Progenitor cell of endocrine pancreas (in vitro differentiated cells): ENCODE measurements at regions not wholly inside any gene's neighbourhood (a gene's known extent, or its start where the extent isn't known, plus 50 kb on each side); places are given as distances from the start of the nearest gene placed in this dataset.

Experiments used
- DNase-seq: peaks from one replicate; pipeline ENCODE4 v3.0.0; 2021; ENCODE audit warnings: low spot score; ENCODE audit not compliant: unreplicated experiment
- H3K27ac Mint-ChIP-seq: 2 replicates; pipeline ENCODE4 v1.8.0; 2021; ENCODE audit warnings: mild to moderate bottlenecking, moderate library complexity, mixed read lengths
- H3K27me3 Mint-ChIP-seq: 2 replicates; pipeline ENCODE4 v1.8.0; 2021; ENCODE audit warnings: mixed read lengths
- H3K36me3 Mint-ChIP-seq: 2 replicates; pipeline ENCODE4 v1.8.0; 2022; ENCODE audit warnings: mixed read lengths; ENCODE audit not compliant: insufficient read depth
- H3K4me1 Mint-ChIP-seq: 2 replicates; pipeline ENCODE4 v1.8.0; 2021; ENCODE audit warnings: low read depth, mixed read lengths
- H3K4me3 Mint-ChIP-seq: 2 replicates; pipeline ENCODE4 v1.8.0; 2021; ENCODE audit warnings: low read depth, mild to moderate bottlenecking, moderate library complexity, mixed read lengths
- H3K9me3 Mint-ChIP-seq: 2 replicates; pipeline ENCODE4 v1.8.0; 2021; ENCODE audit warnings: low read depth, mixed read lengths
- TF ChIP-seq, protein P1 (sequence below): fragments of 200-600 bp; sonication (generic); IDR thresholded peaks from one replicate; pipeline ENCODE4 v1.5.0; 2021; ENCODE audit warnings: antibody characterized with exemption, mild to moderate bottlenecking; ENCODE audit not compliant: unreplicated experiment

DNA sequence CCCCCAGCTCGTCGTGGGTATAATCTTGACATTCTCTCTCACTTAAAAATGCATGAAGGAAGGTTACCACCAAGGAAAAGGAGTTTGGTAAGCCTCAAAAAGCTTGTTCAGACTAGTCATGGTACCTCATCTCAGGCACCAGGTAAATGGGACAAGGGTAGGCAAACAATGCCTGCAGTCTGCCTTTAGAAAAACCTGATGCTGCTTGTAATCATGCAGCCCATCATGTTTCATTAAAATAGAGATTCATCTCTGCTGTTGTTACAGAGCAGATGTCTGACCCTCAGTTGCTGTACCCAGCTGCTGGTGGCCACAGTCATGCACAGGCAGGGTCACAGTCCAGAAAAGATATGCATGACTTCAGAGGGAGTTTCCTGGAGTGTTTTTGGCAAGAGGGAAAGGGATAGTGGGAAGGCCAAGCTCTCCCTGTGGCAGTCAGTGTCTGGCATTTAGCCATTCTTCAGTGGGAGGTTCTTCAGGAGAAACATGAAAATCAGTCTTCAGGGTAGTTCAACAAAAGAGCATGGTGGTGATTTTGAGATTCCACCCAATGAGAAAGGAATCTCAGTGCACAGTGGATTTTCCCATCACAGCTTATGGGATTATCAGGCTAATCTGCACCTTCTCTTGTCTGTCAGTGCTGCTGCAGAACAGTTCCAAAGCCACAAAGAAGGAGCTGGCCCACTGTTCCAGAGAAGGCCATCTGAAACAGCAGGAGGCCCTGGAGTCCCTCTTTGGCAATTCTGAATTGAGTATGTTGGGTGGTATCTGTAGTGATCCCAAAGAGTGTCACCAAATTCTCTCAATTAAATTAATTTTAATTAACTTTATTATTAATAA, 202.7 kb upstream of the FRMD6 start:
- Mint-ChIP-seq H3K4me3 (no peak overlapping the region), H3K36me3 (no peaks in the 10 kb centered on the region), H3K4me1 (no peaks in the 10 kb centered on the region), H3K27me3 (peaks cover 3% of the 10 kb centered on the region), H3K9me3 (no peaks in the 10 kb centered on the region), H3K27ac (no peak overlapping the region)
- DNase-seq, result no peak
- TF ChIP-seq, protein P1, sequence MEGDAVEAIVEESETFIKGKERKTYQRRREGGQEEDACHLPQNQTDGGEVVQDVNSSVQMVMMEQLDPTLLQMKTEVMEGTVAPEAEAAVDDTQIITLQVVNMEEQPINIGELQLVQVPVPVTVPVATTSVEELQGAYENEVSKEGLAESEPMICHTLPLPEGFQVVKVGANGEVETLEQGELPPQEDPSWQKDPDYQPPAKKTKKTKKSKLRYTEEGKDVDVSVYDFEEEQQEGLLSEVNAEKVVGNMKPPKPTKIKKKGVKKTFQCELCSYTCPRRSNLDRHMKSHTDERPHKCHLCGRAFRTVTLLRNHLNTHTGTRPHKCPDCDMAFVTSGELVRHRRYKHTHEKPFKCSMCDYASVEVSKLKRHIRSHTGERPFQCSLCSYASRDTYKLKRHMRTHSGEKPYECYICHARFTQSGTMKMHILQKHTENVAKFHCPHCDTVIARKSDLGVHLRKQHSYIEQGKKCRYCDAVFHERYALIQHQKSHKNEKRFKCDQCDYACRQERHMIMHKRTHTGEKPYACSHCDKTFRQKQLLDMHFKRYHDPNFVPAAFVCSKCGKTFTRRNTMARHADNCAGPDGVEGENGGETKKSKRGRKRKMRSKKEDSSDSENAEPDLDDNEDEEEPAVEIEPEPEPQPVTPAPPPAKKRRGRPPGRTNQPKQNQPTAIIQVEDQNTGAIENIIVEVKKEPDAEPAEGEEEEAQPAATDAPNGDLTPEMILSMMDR, result no peak

DNA sequence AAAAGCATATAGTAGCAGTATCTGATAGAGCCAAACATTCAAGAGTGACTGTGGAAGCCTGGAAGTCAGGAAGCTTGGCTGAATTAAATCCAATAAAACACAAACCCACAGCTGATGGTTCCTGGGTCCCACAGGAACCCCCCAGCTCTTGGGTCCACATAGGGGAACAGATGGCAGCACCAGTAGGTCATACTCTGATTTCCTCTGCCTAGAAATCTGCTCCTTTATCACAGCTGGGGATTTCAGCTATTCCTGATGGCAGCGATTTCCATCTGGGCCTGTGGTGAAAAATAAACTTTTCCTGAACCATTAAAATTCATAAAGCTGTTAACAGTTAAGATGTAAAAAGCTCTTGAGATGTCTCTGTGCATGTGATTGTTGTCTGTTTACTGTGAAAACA, 202.0 kb upstream of the FRMD6 start:
- no peaks in the 10 kb centered on the region for H3K9me3 Mint-ChIP-seq
- TF ChIP-seq, protein P1, result no peak
- no peaks in the 10 kb centered on the region for H3K4me1 Mint-ChIP-seq
- no peaks in the 10 kb centered on the region for H3K36me3 Mint-ChIP-seq
- H3K27ac Mint-ChIP-seq, result no peak overlapping the region
- H3K27me3 Mint-ChIP-seq, result peaks cover 3% of the 10 kb centered on the region
- H3K4me3 Mint-ChIP-seq, result no peak overlapping the region
- DNase-seq, result no peak

DNA sequence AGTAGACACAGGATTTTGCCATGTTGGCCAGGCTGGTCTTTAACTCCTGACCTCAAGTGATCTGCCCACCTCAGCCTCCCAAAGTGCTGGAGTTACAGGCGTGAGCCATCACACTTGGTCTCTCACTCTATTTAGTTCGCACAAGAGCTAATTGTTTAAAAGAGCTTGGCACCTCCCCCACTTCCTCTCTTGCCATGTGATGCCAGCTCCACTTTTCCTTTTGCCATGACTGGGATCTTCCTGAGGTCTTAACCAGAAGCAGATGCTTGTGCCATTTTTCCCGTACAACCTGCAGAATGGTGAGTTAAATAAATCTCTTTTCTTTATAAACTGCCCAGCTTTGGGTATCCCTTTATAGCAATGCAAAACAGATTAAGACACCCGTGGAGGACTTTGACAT, 200.1 kb upstream of the FRMD6 start:
- Mint-ChIP-seq H3K9me3 (peaks cover under 1% of the 10 kb centered on the region), H3K36me3 (no peaks in the 10 kb centered on the region), H3K27me3 (peaks cover 1% of the 10 kb centered on the region), H3K27ac (no peak overlapping the region), H3K4me3 (no peak overlapping the region), H3K4me1 (peaks cover 2% of the 10 kb centered on the region)
- TF ChIP-seq, protein P1, result no peak
- DNase-seq, result no peak

DNA sequence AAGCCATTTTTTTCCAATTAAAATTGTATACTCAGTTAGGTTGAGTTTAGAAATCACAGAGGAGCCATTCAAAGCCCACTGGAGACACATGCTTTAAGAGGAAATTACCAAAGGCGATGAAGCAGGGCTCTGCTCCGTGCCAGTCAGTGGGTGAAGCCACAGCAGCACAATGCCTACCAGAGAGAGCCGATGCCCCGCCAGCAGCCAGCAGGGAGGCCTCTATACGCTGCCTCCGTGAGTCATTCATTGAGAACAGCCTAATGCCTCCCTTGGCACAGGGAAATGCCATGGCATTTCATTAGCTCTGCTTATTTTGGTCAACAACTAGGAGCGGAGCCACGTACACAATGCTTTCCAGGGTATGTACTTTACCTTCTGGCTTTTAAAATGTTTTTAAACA, 197.8 kb upstream of the FRMD6 start:
- no peak overlapping the region for H3K4me3 Mint-ChIP-seq
- H3K27me3 Mint-ChIP-seq, result no peaks in the 10 kb centered on the region
- peaks cover 2% of the 10 kb centered on the region for H3K36me3 Mint-ChIP-seq
- no peak overlapping the region for H3K27ac Mint-ChIP-seq
- DNase-seq, result no peak
- peaks cover 9% of the 10 kb centered on the region for H3K9me3 Mint-ChIP-seq
- peaks cover 17% of the 10 kb centered on the region for H3K4me1 Mint-ChIP-seq
- TF ChIP-seq, protein P1, result no peak

DNA sequence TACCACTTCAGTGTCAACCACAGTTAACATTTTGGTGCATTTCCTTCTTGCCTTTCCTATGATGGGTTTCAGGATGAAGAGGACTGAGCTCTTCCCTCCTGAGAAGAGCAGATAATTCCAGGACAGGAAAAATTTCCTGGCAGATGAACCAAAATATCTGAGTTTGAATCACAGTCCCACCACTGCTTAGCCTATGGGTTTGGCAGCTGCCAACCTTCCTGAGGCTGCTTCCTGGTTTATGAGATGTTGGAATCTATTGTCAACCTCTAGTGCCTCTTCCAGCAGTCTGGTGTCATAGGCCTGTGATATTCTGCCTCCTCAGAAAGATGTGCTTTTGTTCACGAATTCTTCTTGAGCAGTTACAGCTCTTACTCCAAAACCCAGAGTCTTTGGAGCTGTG, 197.4 kb upstream of the FRMD6 start:
- DNase-seq, result no peak
- TF ChIP-seq, protein P1, result no peak
- Mint-ChIP-seq H3K27ac (no peak overlapping the region), H3K4me1 (peaks cover 18% of the 10 kb centered on the region), H3K27me3 (no peaks in the 10 kb centered on the region), H3K4me3 (no peak overlapping the region), H3K9me3 (peaks cover 12% of the 10 kb centered on the region), H3K36me3 (peaks cover 2% of the 10 kb centered on the region)
